GF-D8 (cell line): ENCODE measurements at regions not wholly inside any gene's neighbourhood (a gene's known extent, or its start where the extent isn't known, plus 50 kb on each side); places are given as distances from the start of the nearest gene placed in this dataset.
"Not testable (repeated sequence)": the region's sequence is repeated elsewhere in the genome, so short reads cannot be mapped to it uniquely, and the experiment has no call there.

ENCODE experiments used
- DNase-seq: peaks from one replicate; lab custom pipeline; 2025; lab: John Stamatoyannopoulos, UW

- DNase-seq, result no peak
Measured at GRCh38 chr13:21913010-21913409, 242.1 kb downstream of the FGF9 start.

- DNase-seq, result no peak
Measured at GRCh38 chr13:21917086-21918015, 246.5 kb downstream of the FGF9 start.

DNA sequence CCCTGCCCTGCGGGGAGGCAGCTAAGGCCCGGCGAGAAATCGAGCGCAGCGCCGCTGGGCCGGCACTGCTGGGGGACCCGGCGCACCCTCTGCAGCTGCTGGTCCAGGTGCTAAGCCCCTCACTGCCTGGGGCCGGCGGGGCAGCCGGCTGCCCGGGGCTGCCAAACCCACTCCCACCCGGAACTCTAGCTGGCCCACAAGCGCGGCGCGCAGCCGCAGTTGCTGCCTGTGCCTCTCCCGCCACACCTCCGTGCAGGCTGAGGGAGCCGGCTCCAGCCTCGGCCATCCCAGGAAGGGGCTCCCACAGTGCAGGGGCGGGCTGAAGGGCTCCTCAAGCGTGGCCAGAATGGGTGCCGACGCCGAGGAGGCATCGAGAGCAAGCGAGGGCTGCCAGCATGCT is 249.9 kb downstream of the FGF9 start:
- not testable (repeated sequence) for DNase-seq

GRCh38 chr13:21924958-21925357 is 254.1 kb downstream of the FGF9 start:
- no peak for DNase-seq

- DNase-seq, result no peak
Measured at GRCh38 chr13:21925720-21926119, 254.8 kb downstream of the FGF9 start.

DNA sequence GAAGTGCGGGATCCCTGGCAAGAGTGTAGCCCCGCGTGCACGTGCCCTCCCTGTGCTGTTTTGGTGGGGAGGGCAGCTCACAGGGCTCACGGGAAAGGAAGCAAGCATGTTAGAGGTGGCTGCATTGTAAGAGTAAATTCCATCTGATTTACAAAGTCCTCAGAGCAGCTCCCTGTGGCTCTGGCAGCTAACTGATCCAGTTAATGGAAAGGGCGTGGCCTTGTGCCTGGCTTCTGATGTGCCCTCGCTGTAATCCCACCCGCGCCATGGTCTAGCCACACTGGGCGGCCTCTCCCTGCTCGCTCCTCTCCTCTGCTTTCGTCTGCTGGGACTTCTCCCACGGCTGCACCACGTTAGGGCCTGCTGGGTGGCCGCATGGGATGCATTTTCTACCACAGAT is 258.5 kb downstream of the FGF9 start:
- no peak for DNase-seq

DNA sequence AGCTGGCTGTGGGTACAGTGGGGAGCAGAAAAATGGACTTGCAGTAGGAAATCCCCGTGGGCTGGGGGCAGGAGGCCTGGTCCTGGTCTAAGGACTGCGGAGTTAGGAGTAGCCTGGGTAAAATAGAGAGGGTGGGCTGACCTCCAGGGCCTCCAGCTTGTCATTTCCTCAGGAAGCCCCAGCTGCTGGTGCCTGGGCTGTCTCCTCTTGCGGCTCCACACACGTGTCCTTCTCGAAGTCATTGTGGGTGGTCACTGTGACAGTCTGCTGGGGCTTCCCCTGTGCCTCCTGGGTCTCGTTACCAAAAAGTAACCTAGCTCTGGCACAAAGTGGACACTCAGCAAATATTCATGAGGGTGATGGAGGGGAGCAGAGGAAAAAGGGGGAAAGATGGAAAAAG is 259.7 kb downstream of the FGF9 start:
- DNase-seq, result no peak

DNA sequence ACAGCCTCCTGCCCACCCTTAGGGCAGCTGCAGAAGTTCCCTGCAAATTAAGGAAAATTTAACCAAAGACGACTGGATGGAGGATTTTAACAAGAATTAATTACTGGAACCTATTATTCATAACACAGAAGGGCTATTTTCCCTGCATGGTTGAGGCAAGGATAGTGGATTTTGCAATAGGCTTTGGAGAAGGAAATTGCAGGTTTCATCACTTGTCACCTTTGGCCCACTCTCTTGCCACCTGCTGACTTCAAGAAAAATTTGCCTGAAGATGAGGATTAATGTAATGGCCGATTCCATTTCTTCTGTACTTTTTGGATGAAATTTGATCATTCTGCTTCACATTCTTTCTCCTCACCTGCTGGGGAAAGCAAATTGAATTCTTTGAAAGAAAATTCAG is 261.7 kb downstream of the FGF9 start:
- no peak for DNase-seq

DNA sequence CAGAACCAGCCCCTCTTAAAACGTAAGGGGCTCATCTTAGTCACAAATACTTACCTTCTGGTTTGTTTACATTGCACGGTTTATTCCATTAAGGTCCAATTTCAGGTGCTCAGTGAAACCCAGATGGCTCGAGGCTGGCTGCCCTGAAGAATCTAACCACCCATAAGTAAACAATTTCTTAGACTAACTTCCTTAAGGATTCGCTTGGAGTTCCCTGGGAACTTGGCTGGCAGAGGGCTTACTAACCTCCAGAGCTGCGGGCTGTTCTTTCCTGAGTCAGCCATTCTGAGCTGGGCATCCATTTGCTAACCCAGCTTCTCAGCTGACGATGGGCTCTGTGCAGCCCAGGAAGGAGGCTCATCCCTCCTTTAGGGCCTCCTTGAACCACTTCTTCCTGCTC is 262.1 kb downstream of the FGF9 start:
- DNase-seq, result no peak

DNA sequence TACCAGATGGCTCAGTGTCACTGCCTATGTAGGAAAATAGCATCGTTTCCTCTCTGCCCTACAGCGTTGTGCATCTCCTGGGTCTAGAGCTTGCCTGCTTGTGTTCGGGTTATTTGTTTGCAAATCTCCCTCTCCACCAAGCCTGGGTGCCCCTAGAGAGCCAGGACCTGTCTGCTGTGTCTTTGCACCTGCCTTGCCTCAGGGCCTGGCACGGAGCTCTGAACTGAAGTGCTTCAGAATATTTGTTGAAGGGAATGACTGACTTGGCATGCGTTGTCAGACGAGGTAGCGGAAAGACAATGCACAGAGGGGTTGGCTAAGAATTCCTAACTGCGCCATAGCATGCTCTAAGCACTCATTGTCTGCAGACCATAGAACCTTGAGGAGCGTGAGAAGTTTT is 263.4 kb downstream of the FGF9 start:
- DNase-seq, result no peak

DNA sequence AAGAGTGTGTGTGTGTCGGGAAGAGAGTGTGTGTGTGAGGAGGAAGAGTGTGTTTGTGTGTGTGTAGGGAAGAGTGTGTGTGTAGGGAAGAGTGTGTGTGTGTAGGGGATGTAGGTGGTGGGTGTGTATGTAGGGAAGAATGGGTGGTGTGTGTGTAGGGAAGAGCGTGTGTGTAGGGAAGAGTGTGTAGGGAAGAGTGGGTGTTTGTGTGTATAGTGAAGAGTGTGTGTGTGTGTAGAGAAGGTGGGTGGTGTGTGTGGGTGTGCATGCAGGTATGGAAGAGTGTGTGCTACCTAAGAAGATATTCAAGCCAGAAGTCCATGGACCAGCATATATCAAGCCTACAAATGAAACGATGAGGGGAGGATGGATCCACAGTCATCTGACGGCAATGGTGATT is 265.8 kb downstream of the FGF9 start:
- DNase-seq, result no peak

DNA sequence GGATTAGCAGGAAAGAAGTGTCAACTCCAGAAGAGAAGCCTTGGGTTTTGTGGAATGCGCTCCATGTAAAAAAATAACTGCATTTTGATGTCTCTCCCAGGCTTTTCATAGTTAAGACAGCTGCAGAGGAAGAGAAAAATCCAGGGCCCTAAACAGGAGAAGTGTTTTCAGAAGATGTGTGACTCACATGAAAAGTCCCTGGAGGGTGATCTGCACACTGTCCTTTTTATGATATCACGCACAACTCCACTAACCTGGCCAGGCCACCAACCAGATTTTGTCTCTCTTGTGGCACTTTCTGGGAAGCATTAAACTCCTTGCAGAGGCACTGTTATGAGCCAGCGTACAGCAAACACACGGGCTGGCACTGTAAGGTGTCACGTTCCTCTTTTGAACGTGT is 267.3 kb downstream of the FGF9 start:
- no peak for DNase-seq

DNA sequence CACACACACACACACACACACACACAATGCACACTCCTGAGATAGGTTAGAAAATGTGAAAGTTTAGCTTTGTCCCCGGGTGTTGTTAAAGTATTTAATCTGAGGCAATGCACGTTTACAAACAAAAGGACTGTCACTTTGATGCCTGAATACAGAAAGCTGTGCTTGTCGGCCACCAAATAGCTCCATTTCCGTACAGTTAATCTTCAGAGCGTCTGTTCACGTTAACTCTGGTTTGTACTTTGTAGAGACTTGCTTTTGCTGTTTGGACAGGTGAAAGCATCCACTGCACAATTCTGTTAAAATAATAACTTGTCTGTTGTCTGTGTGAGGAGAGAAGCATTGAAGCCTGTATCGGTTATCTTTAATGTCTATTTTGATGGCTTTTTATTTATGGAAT is 267.8 kb downstream of the FGF9 start:
- DNase-seq, result no peak

DNA sequence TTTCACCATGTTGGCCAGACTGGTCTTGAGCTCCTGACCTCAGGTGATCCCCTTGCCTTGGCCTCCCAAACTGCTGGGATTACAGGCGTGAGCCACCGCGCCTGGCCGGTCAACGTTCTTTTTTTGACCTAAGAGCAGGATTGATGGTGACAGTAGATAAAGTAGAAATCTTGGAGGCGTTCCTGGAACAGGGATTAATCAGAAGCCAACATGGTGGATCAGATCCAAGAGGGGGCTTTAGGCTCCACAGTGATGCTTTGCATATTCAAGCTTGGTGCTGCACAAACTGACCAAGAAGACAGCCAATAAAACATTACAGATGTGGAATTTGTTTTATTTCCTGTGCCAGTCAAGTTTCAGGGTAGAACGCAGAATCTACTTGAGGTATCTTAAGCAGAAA is 271.2 kb downstream of the FGF9 start:
- DNase-seq, result no peak

DNA sequence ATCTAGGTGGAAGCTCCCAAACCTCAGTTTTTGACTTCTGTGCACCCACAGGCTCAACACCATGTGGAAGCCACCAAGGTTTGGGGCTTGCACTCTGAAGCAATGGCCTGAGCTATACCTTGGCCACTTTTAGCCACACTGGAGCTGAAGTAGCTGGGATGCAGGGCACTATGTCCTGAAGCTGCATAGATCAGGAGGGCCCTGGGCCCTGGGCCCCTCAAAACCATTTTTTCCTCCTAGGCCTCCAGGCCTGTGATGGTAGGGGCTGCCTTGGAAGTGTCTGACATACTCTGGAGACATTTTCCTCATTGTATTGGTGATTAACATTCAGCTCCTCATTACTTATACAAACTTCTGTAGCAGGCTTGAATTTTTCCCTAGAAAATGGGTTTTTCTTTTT is 273.7 kb downstream of the FGF9 start:
- DNase-seq, result no peak

DNA sequence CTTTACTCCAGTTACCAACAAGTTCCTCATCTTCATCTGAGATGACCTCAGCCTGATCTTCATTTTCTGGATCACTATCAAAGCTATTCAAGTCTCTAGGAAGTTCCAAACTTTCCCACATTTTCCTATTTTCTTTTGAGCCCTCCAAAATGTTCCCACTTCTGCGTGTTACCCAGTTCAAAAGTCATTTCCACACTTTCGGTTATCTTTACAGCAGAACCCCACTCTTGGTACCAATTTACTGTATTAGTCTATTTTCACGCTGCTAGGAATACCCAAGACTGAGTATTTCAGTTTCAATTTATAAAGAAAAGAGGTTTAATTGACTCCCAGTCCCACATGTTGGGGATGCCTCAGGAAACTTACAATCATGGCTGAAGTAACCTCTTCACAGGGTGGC is 274.3 kb downstream of the FGF9 start:
- no peak for DNase-seq

DNA sequence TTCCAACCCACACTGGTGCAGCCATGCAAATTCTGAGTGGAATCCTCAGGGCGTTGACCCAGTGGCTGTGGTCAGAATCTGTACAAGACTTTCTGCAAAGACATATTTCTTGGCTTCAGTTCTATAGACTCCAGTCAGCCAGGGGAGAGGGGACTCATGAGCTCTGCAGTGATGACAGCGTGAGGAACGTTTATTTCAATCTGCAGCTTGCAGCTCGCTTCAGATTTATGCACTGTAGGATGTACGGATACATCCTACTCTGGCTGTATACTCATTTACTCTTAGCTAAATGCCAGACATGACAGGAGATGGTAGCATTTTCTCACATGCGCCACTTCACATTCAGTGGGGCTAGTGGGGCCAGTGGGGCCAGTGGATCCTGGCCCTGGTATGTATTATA is 276.1 kb downstream of the FGF9 start:
- no peak for DNase-seq

- no peak for DNase-seq
Measured at GRCh38 chr13:21948769-21949474, 278.0 kb downstream of the FGF9 start.

- DNase-seq, result no peak
Measured at GRCh38 chr13:21949818-21950429, 279.1 kb downstream of the FGF9 start.

DNA sequence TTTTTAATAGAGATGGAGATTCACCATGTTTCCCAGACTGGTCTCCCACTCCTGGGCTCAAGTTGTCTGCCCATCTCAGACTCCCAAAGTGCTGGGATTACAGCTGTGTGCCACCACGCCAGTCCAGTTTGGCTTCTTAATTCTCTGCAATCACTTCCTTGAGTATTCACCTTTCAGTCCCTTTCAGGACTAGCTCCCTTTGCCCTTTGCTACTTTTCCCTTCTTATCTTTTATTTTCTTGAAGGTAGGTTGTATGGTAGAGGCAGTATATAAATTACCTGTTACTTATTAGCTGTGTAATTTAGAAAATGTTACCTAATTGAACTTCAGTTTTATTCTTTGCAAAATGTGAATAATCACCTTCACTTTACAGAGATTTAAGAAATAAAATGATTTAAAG is 285.8 kb downstream of the FGF9 start:
- no peak for DNase-seq

GRCh38 chr13:21957833-21958232 is 287.0 kb downstream of the FGF9 start:
- DNase-seq, result no peak

- DNase-seq, result no peak
Measured at GRCh38 chr13:21960108-21960507, 289.2 kb downstream of the FGF9 start.

DNA sequence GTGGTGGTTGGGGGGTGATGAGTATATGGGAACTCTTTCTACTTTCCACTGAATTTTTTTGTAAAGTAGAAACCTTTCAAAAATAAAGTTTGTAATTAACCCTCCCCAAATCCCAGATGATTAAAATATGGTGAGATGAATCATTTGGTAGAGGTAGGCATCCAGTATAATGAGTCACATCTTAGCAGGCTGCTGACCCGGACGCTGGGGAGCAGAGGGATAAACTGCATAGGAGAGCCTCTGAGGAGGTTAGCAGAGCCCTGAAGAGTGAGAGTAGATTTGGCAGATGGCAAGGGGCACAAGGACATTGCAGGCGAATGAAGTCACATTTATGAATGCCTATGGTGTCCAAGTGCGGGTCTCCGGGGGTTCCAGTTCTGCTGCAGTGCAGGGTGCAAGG is 293.8 kb downstream of the FGF9 start:
- no peak for DNase-seq
